ENCODE measurements at regions not wholly inside any gene's neighbourhood (a gene's known extent, or its start where the extent isn't known, plus 50 kb on each side); places are given as distances from the start of the nearest gene placed in this dataset.
"Not testable (repeated sequence)": the region's sequence is repeated elsewhere in the genome, so short reads cannot be mapped to it uniquely, and the experiment has no call there.

DNA sequence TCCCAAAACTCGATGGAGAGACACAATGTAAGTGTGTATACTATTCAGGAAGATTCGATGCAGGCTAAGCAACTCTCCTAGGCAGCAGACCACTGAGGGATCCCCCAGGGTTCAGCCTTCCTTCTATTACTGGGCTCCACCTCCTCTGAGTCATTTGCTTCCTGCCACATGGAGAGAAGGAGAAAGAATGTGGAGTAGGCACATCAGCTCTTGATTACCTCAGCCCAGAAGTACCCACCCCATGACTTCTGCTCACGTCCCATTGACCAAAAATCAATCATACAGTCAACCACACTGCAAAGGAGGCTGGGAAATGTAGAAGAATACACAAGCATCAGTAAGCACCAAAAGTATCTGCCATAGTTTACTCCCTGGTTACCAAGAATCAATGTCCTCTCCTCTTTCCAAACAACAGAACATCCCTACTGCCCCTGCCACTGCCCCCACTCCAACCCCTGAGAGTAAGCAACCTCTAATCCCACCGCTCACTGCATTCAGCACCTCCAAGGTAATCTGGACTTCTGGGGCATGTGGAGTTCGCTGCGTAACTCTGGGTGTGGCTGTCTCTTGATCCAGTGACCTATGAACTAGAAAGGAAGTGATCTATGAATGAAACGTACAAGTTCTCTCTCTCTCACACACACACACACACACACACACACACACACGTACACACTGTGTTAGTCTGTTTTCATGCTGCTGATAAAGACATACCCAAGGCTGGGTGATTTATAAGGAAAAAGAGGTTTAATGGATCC is 91.2 kb upstream of the C1QTNF7 start:
- no peak for DNase-seq (ENCODE audit: low spot score)

DNA sequence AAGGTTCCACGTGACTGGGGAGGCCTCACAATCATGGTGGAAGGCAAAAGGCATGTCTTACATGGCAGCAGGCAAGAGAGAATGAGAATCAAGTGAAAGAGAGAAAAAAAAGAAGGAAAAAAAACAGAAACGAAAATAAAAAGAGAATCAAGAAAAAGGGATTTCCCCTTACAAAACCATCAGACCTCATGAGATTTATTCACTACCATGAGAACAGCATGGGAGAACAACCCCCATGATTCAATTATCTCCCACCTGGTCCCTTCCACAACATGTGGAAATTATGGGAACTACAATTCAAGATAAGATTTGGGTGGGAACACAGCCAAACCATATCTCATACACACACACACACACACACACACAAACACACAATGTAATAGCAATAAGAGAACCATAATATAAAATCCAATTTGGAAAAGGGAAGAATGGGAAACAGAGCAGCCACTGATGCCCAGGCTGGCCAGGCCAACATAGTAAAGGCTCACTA is 90.6 kb upstream of the C1QTNF7 start:
- DNase-seq (ENCODE audit: low spot score): not testable (repeated sequence)

DNA sequence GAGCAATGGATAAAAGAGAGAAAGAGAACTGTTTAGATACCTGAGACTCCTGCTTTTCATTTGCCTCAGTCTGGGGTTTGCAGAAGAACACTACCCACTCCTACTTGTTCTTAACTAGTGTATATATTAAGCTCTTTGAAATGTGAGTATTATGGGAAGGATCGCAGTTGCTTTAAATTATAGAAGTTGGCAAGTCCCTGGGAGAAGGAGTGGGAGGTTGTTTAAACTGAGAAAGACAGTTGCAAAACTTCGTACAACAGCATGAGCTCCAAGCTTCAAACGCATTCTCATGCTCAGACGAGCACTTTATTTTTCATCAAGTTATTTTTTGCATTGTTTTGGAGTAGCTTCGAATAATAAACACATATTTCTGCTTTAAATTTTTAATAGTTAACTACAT is 88.1 kb upstream of the C1QTNF7 start:
- DNase-seq (ENCODE audit: low spot score): no peak

DNA sequence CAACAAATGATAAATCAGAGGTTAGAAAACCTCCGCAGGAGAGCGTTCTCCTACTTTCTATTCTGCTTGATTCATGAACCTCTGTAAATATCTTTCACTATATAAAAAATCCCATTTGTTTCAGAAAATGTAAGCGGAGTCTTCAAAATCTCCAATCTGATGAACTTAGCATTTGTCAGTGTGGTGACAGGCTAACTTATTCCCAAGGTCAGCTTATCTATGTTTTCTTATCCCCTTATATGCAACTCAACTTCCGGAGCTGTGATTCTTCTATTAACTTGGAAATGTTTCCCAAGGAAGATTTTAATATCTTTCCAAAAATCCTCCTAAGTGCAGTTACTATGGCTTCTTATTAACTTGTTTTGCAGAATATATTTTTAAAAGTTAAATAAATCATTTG is 87.5 kb upstream of the C1QTNF7 start:
- DNase-seq (ENCODE audit: low spot score): no peak

DNA sequence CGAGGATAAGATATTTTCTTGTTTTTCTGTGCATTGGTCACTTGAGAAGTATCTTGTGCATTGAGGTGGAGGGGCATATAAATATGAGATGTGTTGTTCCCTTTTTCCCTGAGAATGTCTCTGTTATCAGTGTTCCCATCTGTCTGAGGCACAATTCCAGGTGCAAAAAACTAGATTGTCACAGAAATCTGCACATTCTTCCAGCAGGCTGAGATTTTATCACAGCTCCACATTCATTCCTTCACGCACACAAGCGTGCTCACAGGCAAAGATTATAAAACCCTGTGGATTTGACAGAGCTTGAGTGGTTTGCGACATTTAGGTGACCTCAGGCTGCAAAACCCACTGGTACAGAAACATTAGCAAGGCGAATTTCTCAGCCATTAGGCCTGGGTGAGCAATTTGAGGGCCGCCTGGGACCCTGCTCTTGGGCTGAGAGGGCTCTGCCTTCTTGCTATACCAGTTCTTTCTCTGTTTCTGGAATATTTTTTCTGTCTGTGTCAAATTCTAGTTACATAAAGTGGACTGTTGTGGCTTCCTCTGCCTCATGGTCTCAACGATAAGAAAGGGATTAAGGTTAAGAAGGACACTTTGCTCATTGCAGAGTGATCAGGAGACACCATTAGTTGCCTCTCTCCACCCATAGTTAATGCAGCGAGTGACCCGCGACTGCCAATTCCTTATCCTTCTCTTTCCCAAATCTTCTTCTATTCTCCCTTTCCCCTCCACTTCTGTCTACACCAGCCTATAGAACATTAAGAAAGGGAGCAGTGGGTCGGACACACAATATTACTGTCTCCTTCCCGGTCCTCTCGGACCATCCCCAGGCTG is 86.7 kb upstream of the C1QTNF7 start:
- no peak for DNase-seq (ENCODE audit: low spot score)

DNA sequence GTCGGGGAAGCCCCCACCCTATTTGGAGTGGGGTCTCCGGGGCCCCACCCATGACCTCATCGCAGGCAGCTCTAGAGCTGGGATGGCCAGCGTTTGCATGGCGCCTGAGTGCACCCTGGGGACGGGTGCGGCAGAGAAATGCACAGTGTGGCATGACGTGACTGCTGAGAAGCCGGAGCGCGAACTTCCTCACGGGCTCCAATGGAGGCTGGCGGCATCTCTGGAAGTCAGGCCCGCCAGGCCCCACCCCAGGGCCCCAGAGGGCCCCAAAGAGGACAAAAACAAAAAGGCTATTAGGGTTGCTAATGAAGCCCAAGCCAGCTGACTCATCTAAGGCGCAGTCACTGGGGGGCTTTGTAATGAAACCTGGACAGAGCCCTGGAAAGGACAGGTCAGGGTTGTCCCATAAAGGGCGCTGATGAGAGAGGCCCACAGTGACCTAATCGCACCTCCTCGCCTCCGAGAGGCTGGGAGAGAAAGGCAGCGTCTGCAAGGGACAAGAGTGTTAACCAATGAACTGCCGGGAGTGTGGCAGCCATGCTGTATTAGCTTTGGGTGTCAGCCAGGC is 86.0 kb upstream of the C1QTNF7 start:
- no peak for DNase-seq (ENCODE audit: low spot score)

DNA sequence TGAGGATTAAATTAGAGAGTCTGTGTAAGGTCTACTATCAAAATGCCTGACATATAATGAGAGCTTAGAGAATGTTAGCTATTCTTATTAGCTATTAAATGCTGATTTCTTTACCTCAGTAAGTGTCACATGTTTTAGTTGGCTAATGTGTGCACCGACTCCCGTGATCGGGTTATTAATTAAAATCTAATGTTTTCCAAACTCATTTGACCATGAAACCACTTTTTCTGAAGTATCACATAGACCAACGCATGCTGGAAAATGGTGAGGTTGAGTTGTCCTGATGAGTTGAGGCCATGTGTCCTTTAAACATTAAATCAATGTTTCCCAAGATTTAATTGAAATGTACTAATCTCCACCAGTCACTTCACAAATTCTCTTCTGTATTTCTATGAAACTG is 84.8 kb upstream of the C1QTNF7 start:
- DNase-seq (ENCODE audit: low spot score): no peak

DNA sequence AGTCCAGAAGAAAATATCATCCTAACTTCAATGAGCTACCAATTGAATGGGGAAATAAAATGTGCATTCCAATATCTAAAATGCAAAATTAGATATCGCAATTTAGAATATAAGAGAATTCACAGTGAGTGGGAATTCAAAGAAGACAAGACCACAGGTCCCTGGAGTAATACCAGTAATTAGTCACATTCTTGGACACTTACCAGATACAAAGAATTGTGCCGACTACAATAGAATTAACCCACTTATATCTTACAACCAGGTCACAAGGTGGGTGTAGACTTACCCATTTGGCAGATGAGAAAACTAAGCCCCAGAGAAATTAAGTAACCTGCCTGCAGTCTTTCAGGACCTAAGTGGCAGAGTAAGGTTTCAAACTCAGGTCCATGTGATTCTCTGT is 84.3 kb upstream of the C1QTNF7 start:
- DNase-seq (ENCODE audit: low spot score): no peak

DNA sequence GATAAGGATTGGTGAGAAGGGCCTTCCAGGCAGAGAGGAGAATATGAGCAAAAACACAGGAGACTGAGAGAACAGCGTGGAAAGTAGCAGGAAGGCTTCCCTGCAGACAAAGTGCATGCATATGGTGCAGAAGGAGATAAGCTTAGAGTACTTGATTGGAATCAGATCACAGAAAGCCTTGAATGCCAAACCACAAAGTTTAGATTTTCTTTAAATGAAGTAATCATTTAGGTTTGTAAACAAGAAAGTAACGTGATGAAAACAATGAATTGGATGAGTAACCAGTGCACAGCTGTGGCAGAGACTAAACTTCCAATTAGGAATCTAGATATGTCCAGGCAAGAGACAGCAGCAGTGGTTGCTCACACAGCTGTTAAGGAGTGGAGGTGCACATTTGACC is 83.8 kb upstream of the C1QTNF7 start:
- DNase-seq (ENCODE audit: low spot score): no peak

DNA sequence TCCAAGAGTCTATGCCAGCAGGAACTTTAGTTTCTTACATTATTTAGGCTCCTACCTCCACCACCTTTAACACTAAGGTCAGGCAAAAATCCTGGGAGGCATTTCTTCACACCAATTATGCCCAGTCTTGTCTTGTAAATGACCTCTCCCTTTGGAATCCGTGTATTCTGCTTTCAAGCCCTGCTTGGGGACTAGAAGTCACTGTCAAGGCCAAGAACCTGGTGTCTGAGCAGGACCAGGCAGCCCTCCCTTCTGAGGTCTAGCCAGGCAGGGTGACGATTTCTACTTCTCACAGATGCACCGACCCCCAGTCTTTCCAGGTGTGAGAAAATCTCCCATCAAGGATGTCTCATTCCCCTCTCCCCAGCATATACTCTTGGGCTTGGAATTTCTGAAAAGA is 82.7 kb upstream of the C1QTNF7 start:
- no peak for DNase-seq (ENCODE audit: low spot score)

DNA sequence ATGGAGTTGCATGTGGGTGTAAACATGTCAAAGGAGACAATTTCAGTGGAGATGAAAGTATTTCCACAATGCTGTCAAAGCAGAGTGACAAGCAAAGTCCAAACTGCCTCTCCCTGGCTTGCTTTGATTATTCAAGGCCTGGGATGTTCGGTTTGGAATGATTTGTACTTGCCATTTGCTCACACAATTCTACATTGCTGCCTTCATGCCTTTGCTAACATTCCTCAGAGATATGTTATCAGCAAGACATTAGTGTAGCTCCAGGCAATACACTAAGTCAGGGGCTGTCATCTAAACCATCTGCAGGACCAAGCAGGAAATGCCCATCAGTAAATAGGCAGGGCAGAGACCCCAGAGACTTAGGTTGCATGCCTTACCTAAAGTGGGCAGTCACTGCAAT is 79.6 kb upstream of the C1QTNF7 start:
- DNase-seq (ENCODE audit: low spot score): no peak

DNA sequence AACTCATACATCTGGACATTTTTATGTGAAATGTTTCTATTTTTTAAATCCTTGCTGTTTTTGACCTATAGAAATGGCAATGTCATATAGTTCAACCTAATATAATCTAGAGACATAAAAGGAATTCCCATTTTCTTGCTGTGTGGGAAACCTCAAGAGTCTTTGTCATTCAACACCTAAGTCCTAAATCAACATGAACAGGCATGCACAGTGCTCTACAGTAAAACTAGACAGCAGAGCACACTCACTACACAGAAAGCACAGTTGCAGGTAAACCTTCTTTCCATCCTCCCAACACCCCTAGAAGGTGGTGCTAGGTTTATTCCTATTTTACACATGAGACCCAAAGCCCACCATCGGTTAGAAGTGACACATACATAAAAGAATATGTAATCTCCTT is 79.1 kb upstream of the C1QTNF7 start:
- no peak for DNase-seq (ENCODE audit: low spot score)

DNA sequence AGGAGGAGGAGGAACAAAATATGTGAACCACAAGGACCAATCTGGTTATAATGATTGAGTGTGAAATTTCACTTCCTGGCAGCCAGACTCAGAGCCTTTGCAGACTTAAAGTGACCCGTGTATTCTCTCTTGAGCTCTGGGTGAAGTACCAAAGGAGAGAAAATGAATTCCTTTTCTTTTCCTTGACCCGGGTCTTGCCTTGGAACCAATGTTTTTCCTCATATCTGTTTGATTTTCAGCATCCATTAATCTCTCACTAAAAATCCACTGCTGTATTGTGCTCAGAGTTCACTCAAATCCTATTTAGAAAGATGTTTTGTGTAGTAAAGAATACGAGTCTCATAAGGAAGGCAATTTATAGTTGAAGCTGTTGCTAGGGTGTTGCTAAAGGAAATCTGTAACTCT is 78.3 kb upstream of the C1QTNF7 start:
- DNase-seq (ENCODE audit: low spot score): no peak

DNA sequence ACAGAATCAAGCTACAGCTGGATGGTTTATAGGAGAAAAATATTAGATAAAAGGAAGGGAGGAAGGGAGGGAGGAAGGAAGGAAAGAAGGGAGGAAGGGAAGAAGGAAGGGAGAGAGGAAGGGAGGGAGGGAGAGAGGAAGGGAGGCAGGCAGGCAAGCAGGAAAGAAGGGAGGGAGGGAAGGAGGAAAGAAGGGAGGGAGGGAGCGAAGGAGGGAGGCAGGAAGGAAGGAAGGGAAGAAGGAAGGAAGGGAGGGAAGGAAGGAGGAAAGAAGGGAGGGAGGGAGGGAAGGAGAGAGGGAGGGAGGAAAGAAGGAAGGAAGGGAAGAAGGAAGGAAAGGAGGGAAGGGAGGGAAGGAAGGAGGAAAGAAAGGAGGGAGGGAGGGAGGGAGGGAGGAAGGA is 77.9 kb upstream of the C1QTNF7 start:
- no peak for DNase-seq (ENCODE audit: low spot score)

DNA sequence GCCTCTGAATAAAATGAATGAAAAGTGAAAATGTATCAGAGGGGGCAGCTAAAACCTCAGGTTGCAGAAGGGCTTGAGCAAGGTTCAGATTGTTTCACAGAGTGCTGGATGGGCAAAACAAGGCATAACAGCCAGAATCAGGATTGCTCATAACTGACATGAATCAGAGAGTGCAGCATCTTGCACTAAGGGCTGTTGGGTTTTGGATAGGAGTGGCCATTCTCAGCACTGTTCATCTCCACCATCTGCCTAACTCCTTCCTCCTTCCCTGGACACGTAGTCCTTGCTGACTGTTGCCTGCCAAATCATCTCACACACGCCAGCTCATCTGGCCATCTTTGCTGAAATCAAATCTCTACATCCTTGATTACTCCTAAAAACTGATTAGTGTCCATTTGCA is 75.3 kb upstream of the C1QTNF7 start:
- DNase-seq (ENCODE audit: low spot score): no peak

DNA sequence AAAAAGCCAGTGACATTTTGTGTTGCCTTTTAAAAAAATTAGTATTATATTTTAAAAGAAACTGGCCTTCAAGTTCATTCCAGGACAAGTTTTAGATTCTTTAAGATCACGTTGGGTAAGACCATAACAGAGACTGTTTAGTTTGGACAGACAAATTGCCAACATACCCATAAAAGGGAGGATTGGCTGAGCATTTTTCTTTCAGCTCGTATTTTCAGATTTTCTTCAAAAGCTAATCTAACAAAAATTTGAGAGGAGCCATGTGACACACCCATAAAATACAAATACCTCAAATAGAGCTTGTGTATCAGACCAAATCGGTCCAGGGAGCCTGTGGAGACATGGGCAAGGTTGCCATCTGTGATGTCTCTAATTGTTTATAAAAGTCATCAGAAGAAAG is 74.6 kb upstream of the C1QTNF7 start:
- no peak for DNase-seq (ENCODE audit: low spot score)

DNA sequence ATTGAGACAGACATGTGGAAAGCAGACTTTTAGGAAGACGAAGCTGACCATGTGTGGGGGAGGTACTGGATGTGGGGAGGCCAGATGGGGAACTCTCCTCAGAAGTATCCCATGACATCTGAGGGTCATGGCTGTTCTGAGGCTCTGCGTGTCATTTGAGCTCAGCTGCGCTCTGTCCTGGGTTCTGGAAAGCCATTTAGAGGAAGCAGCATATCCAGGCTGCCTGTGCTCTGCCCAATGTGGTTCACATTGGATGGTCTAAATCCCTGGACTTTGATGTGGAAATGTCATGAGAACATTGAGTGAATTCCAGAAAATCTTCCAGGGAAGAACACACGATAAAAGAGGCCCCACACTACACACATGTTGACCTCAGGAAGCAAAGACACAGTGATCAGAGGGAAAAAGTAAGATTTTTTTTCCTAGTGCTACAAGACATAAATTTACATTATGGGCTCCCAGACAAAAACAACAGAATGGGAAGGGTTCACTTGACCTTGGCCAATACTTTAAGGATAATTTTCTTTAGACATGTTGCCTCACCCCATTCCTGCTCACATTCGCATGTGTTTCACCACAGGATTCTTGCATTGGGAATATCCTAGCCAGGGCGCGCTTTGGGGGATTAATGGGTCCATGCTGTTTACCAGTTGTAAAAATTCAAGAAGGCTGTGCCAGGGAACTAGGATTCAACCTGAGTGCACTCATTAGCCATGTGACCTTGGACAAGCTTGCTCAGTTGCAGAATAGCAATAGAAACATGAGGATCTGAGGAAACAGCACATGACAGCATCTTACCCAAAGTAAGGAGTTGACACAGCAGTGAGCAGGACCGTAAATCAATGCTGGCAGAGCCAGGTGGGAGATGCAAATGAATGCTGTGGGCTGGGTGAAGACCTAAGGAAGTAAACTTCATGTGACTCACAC is 73.2 kb upstream of the C1QTNF7 start:
- no peak for DNase-seq (ENCODE audit: low spot score)

DNA sequence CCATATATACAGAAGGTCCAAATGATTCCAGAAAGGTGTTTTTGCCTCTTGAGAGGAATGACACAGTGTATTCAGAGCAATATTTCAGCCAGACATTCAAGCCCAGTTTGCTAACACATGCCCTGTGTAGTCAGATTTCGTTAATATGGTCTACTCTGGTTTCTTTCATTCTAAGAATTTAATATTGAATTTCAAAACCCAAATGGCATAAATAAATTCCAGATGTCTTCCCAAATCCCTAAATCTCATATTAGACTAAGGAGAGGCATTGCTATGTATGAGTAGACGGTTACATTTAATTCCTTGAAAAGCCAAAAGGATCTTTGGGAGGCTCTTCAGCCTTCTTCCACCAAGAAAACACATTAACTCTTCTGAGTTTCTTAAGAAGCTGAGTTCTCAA is 66.3 kb upstream of the C1QTNF7 start:
- no peak for DNase-seq (ENCODE audit: low spot score)

DNA sequence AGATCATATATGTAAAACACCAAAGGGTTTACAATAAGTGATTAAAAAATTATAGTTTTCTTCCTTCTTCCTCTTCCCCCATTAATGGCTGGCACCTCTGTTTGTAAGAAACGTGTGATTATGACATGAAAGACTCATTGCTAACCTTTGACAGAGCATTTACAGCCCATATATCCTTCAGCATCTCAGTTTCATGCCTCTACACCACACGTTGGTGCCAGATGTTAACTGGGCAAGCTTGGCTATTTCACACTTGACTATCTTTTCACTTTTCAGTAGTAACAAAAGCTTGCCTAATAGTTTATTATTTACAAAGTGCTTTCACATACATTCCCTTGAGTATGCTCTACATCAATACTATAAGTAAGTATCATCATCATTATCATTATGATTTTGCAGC is 65.3 kb upstream of the C1QTNF7 start:
- no peak for DNase-seq (ENCODE audit: low spot score)

DNA sequence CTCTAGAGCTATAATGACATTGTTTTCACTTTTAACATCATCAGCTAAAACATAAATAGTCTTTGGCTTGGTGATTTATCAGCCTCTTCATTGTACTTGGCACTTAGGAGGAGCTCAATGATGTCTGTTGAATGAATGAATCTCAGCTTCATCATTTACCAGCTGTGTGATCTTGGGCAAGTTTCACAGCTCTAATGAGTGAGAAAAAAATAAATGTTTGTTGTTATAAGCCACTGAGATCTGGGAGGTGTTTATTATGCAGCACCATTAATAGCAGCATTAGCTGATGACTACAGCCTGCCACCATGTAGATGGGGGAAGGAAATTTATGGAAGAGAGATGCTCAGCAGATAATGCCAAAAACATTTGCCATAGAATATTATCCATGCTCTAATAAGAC is 63.6 kb upstream of the C1QTNF7 start:
- no peak for DNase-seq (ENCODE audit: low spot score)

DNA sequence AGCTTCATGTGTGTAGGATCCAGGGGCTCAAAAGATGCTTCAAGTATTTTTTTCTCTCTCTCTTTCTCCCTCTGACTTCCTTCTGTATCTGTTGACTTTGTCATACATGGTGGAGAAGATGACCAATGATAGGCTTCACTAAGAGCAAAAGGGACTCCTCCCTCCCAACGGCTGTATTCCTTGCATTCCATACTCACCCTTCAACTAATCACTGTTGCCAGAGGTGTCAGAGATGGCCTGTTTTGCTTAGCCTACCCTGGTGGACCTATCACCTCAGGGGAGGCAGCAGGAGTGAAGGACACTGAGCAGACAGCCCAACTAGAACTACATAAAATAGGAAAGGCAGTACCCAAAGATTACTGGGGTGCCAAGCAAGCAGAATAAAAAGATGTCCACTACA is 62.2 kb upstream of the C1QTNF7 start:
- DNase-seq (ENCODE audit: low spot score): no peak

DNA sequence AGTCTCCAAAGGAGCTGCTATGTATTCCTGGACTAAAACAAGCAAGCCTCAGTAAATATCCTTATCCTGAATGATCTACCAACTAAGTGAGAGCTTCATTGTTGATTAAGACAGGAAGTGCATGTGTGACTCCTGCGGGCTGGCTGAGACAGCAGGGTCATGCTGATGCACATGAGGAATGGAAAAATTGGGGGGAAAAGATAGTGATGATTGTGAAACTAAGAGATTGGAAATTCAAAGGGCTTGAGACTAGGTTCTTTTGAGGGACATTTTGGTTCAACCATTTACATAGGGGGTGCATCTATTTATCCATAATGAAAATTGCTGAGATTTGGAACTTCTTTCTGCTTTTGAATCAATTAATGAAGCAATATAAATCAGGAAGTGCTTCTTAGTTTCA is 61.1 kb upstream of the C1QTNF7 start:
- DNase-seq (ENCODE audit: low spot score): no peak
